GM12865 (cell line): ENCODE measurements at regions not wholly inside any gene's neighbourhood (a gene's known extent, or its start where the extent isn't known, plus 50 kb on each side); places are given as distances from the start of the nearest gene placed in this dataset.
"Not testable (repeated sequence)": the region's sequence is repeated elsewhere in the genome, so short reads cannot be mapped to it uniquely, and the experiment has no call there.

Experiments used
- DNase-seq: peaks from one replicate; pipeline ENCODE4 v3.0.0; 2010; ENCODE audit warnings: low read depth
- H3K4me3 ChIP-seq: 2 replicates; pipeline ENCODE4 v1.5.1; 2011; ENCODE audit warnings: mild to moderate bottlenecking, low read depth, low read length, control low read depth
- TF ChIP-seq, protein P1 (sequence below): IDR thresholded peaks from 2 replicates; pipeline ENCODE4 v1.5.1; 2011; ENCODE audit warnings: low read length, control low read depth, low read depth, inconsistent platforms; ENCODE audit not compliant: insufficient read depth; ENCODE audit errors: missing control alignments

- TF ChIP-seq, protein P1, sequence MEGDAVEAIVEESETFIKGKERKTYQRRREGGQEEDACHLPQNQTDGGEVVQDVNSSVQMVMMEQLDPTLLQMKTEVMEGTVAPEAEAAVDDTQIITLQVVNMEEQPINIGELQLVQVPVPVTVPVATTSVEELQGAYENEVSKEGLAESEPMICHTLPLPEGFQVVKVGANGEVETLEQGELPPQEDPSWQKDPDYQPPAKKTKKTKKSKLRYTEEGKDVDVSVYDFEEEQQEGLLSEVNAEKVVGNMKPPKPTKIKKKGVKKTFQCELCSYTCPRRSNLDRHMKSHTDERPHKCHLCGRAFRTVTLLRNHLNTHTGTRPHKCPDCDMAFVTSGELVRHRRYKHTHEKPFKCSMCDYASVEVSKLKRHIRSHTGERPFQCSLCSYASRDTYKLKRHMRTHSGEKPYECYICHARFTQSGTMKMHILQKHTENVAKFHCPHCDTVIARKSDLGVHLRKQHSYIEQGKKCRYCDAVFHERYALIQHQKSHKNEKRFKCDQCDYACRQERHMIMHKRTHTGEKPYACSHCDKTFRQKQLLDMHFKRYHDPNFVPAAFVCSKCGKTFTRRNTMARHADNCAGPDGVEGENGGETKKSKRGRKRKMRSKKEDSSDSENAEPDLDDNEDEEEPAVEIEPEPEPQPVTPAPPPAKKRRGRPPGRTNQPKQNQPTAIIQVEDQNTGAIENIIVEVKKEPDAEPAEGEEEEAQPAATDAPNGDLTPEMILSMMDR, result no peak
- DNase-seq, result no peak
- no peak overlapping the region for H3K4me3 ChIP-seq
Measured at GRCh38 chrX:42384956-42385355, 393.0 kb downstream of the PPP1R2C start.

- no peak for DNase-seq
- no peak overlapping the region for H3K4me3 ChIP-seq
- TF ChIP-seq, protein P1, result no peak
Measured at GRCh38 chrX:42378857-42379256, 399.1 kb downstream of the PPP1R2C start.

GRCh38 chrX:42375086-42375485 lies 402.9 kb downstream of the PPP1R2C start:
- TF ChIP-seq, protein P1, result no peak
- H3K4me3 ChIP-seq, result no peak overlapping the region
- no peak for DNase-seq

DNA sequence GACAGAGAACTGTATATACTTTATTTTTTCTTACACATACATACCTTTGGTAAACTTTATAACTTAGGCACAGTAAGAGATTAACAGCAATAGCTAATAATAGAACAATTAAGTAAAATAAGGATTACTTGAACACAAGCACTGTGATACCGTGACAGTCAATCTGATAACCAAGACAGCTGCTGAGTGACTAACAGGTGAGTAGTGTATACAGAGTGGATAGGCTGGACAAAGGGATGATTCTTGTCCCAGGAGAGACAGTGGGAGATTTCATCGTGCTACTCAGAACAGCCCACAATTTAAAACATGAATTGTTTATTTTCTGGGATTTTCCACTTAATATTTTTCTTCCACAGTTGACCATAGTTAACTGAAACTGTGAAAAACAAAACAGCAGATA lies 411.8 kb downstream of the PPP1R2C start:
- H3K4me3 ChIP-seq, result no peak overlapping the region
- DNase-seq, result no peak
- TF ChIP-seq, protein P1, result no peak

- TF ChIP-seq, protein P1, result no peak
- no peak overlapping the region for H3K4me3 ChIP-seq
- DNase-seq, result no peak
Measured at GRCh38 chrX:42362219-42362618, 415.7 kb downstream of the PPP1R2C start.

GRCh38 chrX:42342981-42343380 lies 419.6 kb upstream of the CASK start:
- not testable (repeated sequence) for H3K4me3 ChIP-seq, DNase-seq
